Pulmonary artery endothelial cell (primary cell): ENCODE measurements at regions not wholly inside any gene's neighbourhood (a gene's known extent, or its start where the extent isn't known, plus 50 kb on each side); places are given as distances from the start of the nearest gene placed in this dataset.
A peak's percentile ranks its signal among the peaks of the same experiment; 100 is the strongest.
"Not testable (repeated sequence)": the region's sequence is repeated elsewhere in the genome, so short reads cannot be mapped to it uniquely, and the experiment has no call there.

Experiments used
- DNase-seq: peaks from one replicate; pipeline ENCODE4 v3.0.0-alpha.2; 2011; ENCODE audit warnings: low read depth, low spot score

GRCh38 chr2:64793701-64794100 is 140.0 kb upstream of the SERTAD2 start:
- DNase-seq, result no peak

- no peak for DNase-seq
Observed at GRCh38 chr2:64794426-64794995, 140.8 kb upstream of the SERTAD2 start.

GRCh38 chr2:64795024-64795592 is 141.4 kb upstream of the SERTAD2 start:
- DNase-seq, result peak; percentile 57

- DNase-seq, result no peak
Observed at GRCh38 chr2:64796926-64797325, 143.2 kb upstream of the SERTAD2 start.

GRCh38 chr2:64797881-64798575 is 144.3 kb upstream of the SERTAD2 start:
- DNase-seq, result no peak

GRCh38 chr2:64799592-64800252 is 146.0 kb upstream of the SERTAD2 start:
- DNase-seq, result no peak

GRCh38 chr2:64803776-64804175 is 150.1 kb upstream of the SERTAD2 start:
- DNase-seq, result no peak

- DNase-seq, result no peak
Observed at GRCh38 chr2:64804651-64805050, 150.9 kb upstream of the SERTAD2 start.

- DNase-seq, result peak; percentile 88
Observed at GRCh38 chr2:64807417-64807816, 153.7 kb upstream of the SERTAD2 start.

- no peak for DNase-seq
Observed at GRCh38 chr2:64808092-64808491, 154.4 kb upstream of the SERTAD2 start.

- DNase-seq, result no peak
Observed at GRCh38 chr2:64808754-64809153, 155.0 kb upstream of the SERTAD2 start.

GRCh38 chr2:64809216-64809615 is 155.5 kb upstream of the SERTAD2 start:
- no peak for DNase-seq

- no peak for DNase-seq
Observed at GRCh38 chr2:64812285-64812684, 158.6 kb upstream of the SERTAD2 start.

GRCh38 chr2:64814007-64814406 is 160.3 kb upstream of the SERTAD2 start:
- no peak for DNase-seq

- DNase-seq, result not testable (repeated sequence)
Observed at GRCh38 chr2:64816526-64816925, 162.8 kb upstream of the SERTAD2 start.

GRCh38 chr2:64817453-64817852 is 163.7 kb upstream of the SERTAD2 start:
- DNase-seq, result no peak

- no peak for DNase-seq
Observed at GRCh38 chr2:64818664-64819060, 164.9 kb upstream of the SERTAD2 start.

GRCh38 chr2:64819361-64819760 is 165.6 kb upstream of the SERTAD2 start:
- no peak for DNase-seq

GRCh38 chr2:64819774-64820688 is 166.3 kb upstream of the SERTAD2 start:
- DNase-seq, result no peak

- DNase-seq, result no peak
Observed at GRCh38 chr2:64820901-64821300, 167.2 kb upstream of the SERTAD2 start.

GRCh38 chr2:64823794-64824193 is 165.4 kb upstream of the SLC1A4 start:
- DNase-seq, result no peak
